ENCODE measurements at regions not wholly inside any gene's neighbourhood (a gene's known extent, or its start where the extent isn't known, plus 50 kb on each side); places are given as distances from the start of the nearest gene placed in this dataset.

GRCh38 chr2:65710779-65711295, 278.4 kb upstream of the SPRED2 start:
- no peaks in the 10 kb centered on the region for H3K36me3 ChIP-seq (replicated peaks)
- H3K27ac ChIP-seq: no peak overlapping the region
- H3K27me3 ChIP-seq (replicated peaks): no peaks in the 10 kb centered on the region
- DNase-seq: peak; percentile 4
- in situ Hi-C loops (cut with HindIII; ENCODE audit: low pct_ligation_motif_present, low sequenced_read_pairs): no loop called here
- TF ChIP-seq, protein P1, sequence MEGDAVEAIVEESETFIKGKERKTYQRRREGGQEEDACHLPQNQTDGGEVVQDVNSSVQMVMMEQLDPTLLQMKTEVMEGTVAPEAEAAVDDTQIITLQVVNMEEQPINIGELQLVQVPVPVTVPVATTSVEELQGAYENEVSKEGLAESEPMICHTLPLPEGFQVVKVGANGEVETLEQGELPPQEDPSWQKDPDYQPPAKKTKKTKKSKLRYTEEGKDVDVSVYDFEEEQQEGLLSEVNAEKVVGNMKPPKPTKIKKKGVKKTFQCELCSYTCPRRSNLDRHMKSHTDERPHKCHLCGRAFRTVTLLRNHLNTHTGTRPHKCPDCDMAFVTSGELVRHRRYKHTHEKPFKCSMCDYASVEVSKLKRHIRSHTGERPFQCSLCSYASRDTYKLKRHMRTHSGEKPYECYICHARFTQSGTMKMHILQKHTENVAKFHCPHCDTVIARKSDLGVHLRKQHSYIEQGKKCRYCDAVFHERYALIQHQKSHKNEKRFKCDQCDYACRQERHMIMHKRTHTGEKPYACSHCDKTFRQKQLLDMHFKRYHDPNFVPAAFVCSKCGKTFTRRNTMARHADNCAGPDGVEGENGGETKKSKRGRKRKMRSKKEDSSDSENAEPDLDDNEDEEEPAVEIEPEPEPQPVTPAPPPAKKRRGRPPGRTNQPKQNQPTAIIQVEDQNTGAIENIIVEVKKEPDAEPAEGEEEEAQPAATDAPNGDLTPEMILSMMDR (IDR thresholded peaks at IDR 0.05; ENCODE audit: low read depth, low read length, missing control alignments): peak; percentile 56
- H3K4me3 ChIP-seq (ENCODE audit: low read depth, low read length): no peak overlapping the region

- in situ Hi-C loops (cut with HindIII; ENCODE audit: low pct_ligation_motif_present, low sequenced_read_pairs): no loop called here
- TF ChIP-seq, protein P1 (IDR thresholded peaks at IDR 0.05; ENCODE audit: low read depth, low read length, missing control alignments): no peak
- Histone ChIP-seq H3K27me3 (replicated peaks) (no peaks in the 10 kb centered on the region), H3K36me3 (replicated peaks) (no peaks in the 10 kb centered on the region), H3K27ac (no peak overlapping the region), H3K4me3 (ENCODE audit: low read depth, low read length) (no peak overlapping the region)
- DNase-seq: no peak
Measured at GRCh38 chr2:65710356-65710755, 278.0 kb upstream of the SPRED2 start.

GRCh38 chr2:65708086-65708485, 275.7 kb upstream of the SPRED2 start:
- TF ChIP-seq, protein P1 (IDR thresholded peaks at IDR 0.05; ENCODE audit: low read depth, low read length, missing control alignments): no peak
- H3K4me3 ChIP-seq (ENCODE audit: low read depth, low read length): no peak overlapping the region
- H3K27me3 ChIP-seq (replicated peaks): no peaks in the 10 kb centered on the region
- no peak for DNase-seq
- in situ Hi-C loops (cut with HindIII; ENCODE audit: low pct_ligation_motif_present, low sequenced_read_pairs): no loop called here
- no peaks in the 10 kb centered on the region for H3K36me3 ChIP-seq (replicated peaks)
- H3K27ac ChIP-seq: no peak overlapping the region

DNA sequence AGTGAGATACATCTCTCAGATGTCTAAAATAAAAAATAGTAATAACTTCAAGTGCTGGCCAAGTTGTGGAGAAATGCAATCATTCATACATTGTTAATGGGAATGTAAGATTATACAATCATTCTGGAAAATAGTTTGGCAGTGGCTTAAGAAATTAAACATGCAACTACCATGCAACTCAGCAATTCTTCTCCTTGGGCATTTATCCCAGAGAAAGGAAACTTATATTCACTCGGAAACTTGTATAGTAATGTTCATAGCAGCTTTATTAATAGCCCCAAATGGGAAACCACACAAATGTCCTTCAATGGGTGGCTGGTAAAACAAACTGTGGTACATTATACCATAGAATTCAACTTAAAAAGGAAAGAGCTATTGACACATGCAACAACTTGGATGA, 274.0 kb upstream of the SPRED2 start:
- no peak for DNase-seq
- in situ Hi-C loops (cut with HindIII; ENCODE audit: low pct_ligation_motif_present, low sequenced_read_pairs): no loop called here
- Histone ChIP-seq H3K27ac (no peak overlapping the region), H3K27me3 (replicated peaks) (no peaks in the 10 kb centered on the region), H3K4me3 (ENCODE audit: low read depth, low read length) (no peak overlapping the region), H3K36me3 (replicated peaks) (no peaks in the 10 kb centered on the region)
- TF ChIP-seq, protein P1 (IDR thresholded peaks at IDR 0.05; ENCODE audit: low read depth, low read length, missing control alignments): no peak

- in situ Hi-C loops (cut with HindIII; ENCODE audit: low pct_ligation_motif_present, low sequenced_read_pairs): no loop called here
- H3K27ac ChIP-seq: no peak overlapping the region
- no peaks in the 10 kb centered on the region for H3K36me3 ChIP-seq (replicated peaks)
- TF ChIP-seq, protein P1 (IDR thresholded peaks at IDR 0.05; ENCODE audit: low read depth, low read length, missing control alignments): no peak
- no peak for DNase-seq
- H3K27me3 ChIP-seq (replicated peaks): no peaks in the 10 kb centered on the region
- H3K4me3 ChIP-seq (ENCODE audit: low read depth, low read length): no peak overlapping the region
Measured at GRCh38 chr2:65701191-65701590, 268.8 kb upstream of the SPRED2 start.

GRCh38 chr2:65700720-65701119, 268.3 kb upstream of the SPRED2 start:
- Histone ChIP-seq H3K36me3 (replicated peaks) (no peaks in the 10 kb centered on the region), H3K4me3 (ENCODE audit: low read depth, low read length) (no peak overlapping the region), H3K27ac (no peak overlapping the region), H3K27me3 (replicated peaks) (no peaks in the 10 kb centered on the region)
- in situ Hi-C loops (cut with HindIII; ENCODE audit: low pct_ligation_motif_present, low sequenced_read_pairs): no loop called here
- DNase-seq: no peak
- TF ChIP-seq, protein P1 (IDR thresholded peaks at IDR 0.05; ENCODE audit: low read depth, low read length, missing control alignments): no peak
